Testis (tissue), 2 donors: ENCODE measurements at regions not wholly inside any gene's neighbourhood (a gene's known extent, or its start where the extent isn't known, plus 50 kb on each side); places are given as distances from the start of the nearest gene placed in this dataset.

Experiments
- POLR2A ChIP-seq: fragments of 450-650 bp; IDR thresholded peaks from one replicate; pipeline ENCODE4 v1.6.1; 2017; ENCODE audit warnings: antibody characterized with exemption, mild to moderate bottlenecking, moderate library complexity
- TF ChIP-seq, protein P1 (sequence below), 3 experiments: fragments of 450-650 bp in 2 of 3; fragments of 200-600 bp in 1 of 3; sonication (generic) in 1 of 3; IDR thresholded peaks; one replicate each; pipeline ENCODE4 v1.5.1; 2016 to 2019; ENCODE audit warnings: antibody characterized with exemption in 3 of 3, mild to moderate bottlenecking in 2 of 3, moderate library complexity in 1 of 3

DNA sequence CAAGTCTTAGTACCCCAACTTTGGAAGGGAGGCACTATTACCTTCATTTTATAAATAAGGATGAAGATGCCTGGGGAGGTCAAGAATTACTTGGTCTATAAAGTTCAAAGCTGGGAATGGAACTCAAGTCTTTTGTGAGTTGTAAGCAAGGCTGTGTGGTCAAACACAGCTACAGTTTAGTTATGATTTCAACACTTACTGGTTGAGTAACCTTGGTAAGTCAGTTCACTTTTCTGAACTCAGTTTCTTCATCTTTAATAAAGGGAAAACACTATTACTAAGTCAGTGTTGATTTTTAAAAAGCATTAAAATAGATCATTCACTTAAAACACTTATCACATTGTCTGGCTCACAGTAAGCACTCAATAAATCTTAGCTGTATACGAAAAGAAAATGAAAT, 200.4 kb upstream of the ADAMTS9 start:
- TF ChIP-seq, protein P1, sequence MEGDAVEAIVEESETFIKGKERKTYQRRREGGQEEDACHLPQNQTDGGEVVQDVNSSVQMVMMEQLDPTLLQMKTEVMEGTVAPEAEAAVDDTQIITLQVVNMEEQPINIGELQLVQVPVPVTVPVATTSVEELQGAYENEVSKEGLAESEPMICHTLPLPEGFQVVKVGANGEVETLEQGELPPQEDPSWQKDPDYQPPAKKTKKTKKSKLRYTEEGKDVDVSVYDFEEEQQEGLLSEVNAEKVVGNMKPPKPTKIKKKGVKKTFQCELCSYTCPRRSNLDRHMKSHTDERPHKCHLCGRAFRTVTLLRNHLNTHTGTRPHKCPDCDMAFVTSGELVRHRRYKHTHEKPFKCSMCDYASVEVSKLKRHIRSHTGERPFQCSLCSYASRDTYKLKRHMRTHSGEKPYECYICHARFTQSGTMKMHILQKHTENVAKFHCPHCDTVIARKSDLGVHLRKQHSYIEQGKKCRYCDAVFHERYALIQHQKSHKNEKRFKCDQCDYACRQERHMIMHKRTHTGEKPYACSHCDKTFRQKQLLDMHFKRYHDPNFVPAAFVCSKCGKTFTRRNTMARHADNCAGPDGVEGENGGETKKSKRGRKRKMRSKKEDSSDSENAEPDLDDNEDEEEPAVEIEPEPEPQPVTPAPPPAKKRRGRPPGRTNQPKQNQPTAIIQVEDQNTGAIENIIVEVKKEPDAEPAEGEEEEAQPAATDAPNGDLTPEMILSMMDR (IDR thresholded peaks at IDR 0.05), result no peak
- TF ChIP-seq POLR2A, result no peak
